ENCODE measurements at regions not wholly inside any gene's neighbourhood (a gene's known extent, or its start where the extent isn't known, plus 50 kb on each side); places are given as distances from the start of the nearest gene placed in this dataset.

DNA sequence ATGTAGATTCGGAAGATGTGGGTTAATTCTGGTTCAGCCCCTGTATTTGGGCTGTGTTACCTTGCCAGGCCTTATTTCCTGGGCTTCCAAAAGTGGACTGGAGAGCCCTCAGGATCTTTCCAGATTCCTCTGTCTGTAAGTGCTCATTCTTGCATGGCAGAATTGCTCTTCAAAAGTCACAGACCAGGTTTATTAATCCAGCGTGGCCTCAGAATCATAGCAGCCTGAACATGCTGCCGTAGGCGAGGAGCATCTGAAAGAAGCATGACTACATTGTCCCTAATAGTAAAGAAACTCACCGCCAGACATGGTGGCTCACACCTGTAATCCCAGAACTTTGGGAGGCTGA, 307.8 kb downstream of the GADD45G start:
- DNase-seq (ENCODE audit: low spot score): no peak

DNA sequence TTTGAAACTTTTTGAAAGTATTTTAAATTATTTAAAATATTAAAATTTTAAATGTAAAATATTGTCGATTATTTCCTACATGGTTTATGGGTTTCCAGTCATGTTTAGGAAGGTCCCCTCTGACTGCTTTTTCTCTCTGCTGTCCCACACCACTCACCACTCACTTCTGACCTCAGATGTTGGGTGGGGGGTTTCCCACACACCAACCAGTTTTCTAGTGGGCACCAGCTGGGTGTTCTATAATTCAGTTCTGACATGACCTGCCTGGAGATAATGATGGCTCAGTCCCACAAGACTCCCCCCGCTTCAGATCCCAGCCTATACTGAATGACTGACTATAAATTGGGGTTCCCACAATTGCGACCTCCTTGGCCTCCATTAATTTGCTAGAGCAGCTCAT, 310.4 kb downstream of the GADD45G start:
- DNase-seq (ENCODE audit: low spot score): no peak

GRCh38 chr9:89916001-89916597, 311.3 kb downstream of the GADD45G start:
- no peak for DNase-seq (ENCODE audit: low spot score)

GRCh38 chr9:89917861-89918260, 313.0 kb downstream of the GADD45G start:
- no peak for DNase-seq (ENCODE audit: low spot score)

GRCh38 chr9:89919171-89919681, 314.4 kb downstream of the GADD45G start:
- no peak for DNase-seq (ENCODE audit: low spot score)

- no peak for DNase-seq (ENCODE audit: low spot score)
Observed at GRCh38 chr9:89920131-89920530, 315.3 kb downstream of the GADD45G start.

GRCh38 chr9:89920951-89921350, 316.1 kb downstream of the GADD45G start:
- no peak for DNase-seq (ENCODE audit: low spot score)

DNA sequence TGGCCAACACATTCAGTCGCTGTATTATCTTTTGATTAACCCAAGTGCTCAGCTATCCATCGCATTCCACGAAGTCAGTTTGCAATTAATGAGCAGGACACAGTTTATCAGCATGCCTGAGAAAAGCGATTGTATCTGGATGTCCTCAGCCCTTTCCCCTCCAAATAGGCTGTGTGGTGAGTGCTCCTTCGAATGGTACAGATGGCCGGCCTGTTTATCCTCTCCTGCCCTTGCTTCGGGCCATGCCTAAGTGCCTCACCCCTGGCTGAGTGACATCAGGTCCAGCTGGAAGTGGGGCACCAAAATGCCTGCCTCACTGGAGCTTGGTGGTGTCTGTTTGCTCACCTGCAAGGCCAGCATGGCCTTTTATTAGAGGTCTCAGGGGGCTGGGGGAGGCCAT, 317.3 kb downstream of the GADD45G start:
- DNase-seq (ENCODE audit: low spot score): no peak

DNA sequence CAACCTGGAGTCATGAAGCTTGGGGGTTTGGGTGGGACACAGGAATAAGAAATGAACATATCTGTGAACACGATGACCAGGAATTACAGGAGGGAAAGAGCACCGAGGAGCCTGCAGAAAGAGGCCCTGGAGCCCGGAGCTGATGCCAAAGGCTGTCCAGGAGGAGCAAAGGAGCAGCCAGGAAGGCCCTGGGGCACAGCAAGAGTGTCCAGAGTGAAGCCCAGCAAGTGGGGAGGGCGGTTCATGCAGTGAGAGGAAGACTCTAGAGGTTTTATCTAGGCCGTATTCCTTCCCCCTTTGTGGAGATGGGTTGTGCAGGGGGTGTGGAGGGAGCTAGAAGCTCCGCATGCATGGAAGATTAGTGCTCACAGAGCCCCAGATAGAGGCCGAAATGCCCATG, 318.4 kb downstream of the GADD45G start:
- DNase-seq (ENCODE audit: low spot score): no peak

GRCh38 chr9:89923961-89924504, 319.2 kb downstream of the GADD45G start:
- no peak for DNase-seq (ENCODE audit: low spot score)

DNA sequence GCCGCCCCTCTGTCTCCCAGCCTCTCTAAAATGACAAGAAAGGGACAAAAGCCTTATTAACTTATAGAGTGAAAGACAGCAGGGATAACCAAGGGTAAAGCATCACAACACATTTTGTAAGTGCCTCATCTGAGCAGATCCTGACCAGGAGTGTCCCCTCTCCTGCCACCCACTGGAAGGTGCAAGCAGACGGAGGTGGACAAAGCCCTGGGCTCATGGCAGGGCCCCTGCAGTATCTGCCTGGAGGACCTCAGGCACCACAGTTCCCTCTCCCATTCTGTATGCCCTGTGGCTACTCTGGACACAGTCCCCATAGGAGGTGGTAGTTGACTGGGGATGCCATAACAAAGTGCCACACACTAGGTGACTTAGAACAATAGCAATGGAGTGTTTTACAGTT, 319.8 kb downstream of the GADD45G start:
- no peak for DNase-seq (ENCODE audit: low spot score)

DNA sequence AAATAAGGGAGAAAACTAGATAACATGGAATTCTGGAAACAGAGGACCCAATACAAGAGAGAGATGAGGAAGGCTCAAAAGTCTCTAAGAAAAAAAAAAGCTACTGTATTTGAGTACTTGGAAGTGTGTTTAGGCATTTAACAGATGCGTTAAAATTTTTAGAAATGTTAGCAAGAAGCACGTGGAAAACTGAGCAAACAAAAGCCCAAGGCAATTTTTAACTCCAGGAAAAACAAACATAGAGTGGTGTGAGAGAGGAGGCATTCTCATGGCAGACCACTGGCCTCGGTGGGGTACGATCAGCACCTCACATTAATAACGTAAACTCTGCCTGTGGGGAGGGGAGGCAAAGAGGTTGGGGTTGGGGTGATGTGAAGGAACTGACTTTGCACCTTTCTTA, 321.4 kb downstream of the GADD45G start:
- DNase-seq (ENCODE audit: low spot score): no peak

GRCh38 chr9:89926691-89927220, 321.9 kb downstream of the GADD45G start:
- DNase-seq (ENCODE audit: low spot score): no peak

- no peak for DNase-seq (ENCODE audit: low spot score)
Observed at GRCh38 chr9:89928106-89928505, 323.3 kb downstream of the GADD45G start.

- DNase-seq (ENCODE audit: low spot score): no peak
Observed at GRCh38 chr9:89928521-89929275, 323.9 kb downstream of the GADD45G start.

DNA sequence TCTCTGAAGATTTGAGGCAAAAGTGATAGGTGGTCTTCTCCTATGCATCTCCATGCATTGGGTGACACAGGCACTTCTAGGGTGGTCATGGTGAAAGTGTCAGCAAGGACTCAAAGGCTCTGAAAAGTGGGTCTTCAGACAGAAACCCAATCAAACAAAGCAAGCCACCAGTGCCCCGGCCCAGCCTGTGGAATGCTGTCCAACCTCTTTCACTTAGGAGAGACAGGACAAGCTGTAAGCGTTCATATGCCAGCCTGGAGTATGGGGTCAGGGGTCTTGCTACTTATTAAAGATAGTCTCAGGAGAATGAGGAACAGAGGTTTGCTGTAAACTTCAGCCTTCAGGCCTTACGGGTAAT, 324.5 kb downstream of the GADD45G start:
- no peak for DNase-seq (ENCODE audit: low spot score)

DNA sequence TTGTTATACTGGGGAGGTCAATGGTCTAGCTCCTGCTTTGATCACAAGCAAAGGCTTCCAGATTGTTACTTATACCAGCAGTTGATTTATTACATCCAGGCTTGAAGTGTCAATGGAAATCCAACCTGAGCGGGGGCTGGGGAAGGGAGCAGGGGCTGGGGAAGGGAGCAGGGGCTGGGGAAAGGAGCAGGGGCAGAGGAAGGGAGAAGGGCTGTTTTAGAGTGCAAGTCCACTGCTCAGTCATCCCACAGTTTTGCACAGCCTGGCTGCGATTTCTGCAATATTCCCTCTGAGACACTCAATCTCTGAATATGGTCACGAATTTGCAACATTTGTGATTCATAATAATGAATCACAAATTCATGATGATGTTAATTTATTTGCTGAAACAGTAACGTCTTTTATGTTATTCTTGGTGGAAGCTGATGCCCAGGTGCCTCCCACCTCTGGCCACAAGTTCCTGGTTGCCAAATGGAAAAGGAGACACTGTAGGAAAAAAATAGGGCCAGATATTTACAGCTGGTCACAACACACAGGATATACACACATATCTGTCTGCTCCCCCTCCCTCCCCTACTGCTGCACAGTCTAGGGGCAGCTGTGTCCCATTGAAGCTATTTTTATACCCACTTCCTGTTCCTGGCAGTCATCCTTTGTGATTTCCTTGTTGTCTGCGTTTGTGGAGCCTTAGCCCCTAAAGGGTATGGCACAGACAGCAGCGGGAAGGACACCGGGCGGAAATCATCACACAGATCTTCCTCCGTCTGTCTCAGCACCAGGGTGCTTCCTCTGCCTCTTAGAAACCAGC, 325.1 kb downstream of the GADD45G start:
- DNase-seq (ENCODE audit: low spot score): no peak

DNA sequence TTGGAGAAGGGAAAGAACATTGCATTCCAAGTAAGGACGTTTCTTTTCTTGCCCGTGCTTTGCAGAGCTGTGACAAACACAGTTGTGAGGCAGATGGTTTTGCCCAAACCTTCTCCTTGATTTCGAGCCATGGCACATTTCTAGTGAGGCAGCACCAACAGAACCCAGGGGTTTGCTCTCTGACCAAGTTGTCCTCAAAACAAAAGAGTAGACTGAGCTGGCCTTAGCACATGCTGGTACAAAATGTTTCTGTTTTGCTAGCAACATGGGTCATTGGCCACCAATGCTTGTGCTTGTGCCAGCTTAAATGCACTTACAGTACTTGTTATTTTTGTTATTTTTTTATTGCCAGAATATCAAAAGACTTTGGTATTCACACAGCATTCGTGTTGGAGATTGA, 328.8 kb downstream of the GADD45G start:
- DNase-seq (ENCODE audit: low spot score): no peak

- no peak for DNase-seq (ENCODE audit: low spot score)
Observed at GRCh38 chr9:89935115-89935514, 330.3 kb downstream of the GADD45G start.

DNA sequence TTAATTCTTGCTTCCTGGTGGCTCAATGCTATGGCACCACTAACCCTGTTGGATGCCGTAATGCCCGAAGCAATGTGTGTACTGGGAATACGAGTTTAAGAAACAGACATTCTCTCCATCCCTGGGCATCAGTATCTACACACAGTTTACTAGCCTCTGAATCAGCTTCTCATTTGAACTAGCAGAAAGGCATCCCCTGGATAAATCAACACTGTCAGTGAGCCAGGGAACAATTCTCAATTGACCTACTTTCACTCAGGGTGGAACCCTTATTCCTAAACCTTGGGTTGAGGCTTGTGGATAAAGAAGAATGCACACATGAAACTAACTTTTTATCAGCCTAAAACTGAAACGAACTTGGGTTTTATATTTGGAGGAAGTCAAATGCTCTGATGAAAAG, 331.0 kb downstream of the GADD45G start:
- DNase-seq (ENCODE audit: low spot score): no peak

GRCh38 chr9:89937051-89937450, 332.2 kb downstream of the GADD45G start:
- DNase-seq (ENCODE audit: low spot score): no peak

GRCh38 chr9:89939181-89939580, 334.4 kb downstream of the GADD45G start:
- no peak for DNase-seq (ENCODE audit: low spot score)
